ENCODE measurements at regions not wholly inside any gene's neighbourhood (a gene's known extent, or its start where the extent isn't known, plus 50 kb on each side); places are given as distances from the start of the nearest gene placed in this dataset.

GRCh38 chr10:33993917-33994316 lies 659.5 kb upstream of the NRP1 start:
- Mint-ChIP-seq H3K9me3 (peaks cover 3 to 22% (median 12%) of the 10 kb centered on the region in 7 donors), H3K27me3 (ENCODE audit: low read depth in 3 of 3) (no peaks in the 10 kb centered on the region), H3K27ac (no peak overlapping the region), H3K36me3 (no peaks in the 10 kb centered on the region), H3K4me3 (no peak overlapping the region), H3K4me1 (no peaks in the 10 kb centered on the region)
- TF ChIP-seq CTCF (IDR thresholded peaks at IDR 0.05): no peak
- H3K79me2 ChIP-seq (ENCODE audit: insufficient read depth, low read length): no peaks in the 10 kb centered on the region
- H2AFZ ChIP-seq (ENCODE audit: insufficient read depth, low read depth, low read length, poor library complexity, severe bottlenecking): no peak overlapping the region
- intact Hi-C loops (cut with micrococcal nuclease): no loop called here
- H3K27ac ChIP-seq (ENCODE audit: low read depth in 1 of 2, low read length in 2 of 2): no peak overlapping the region
- H3K27me3 ChIP-seq (ENCODE audit: control insufficient read depth in 2 of 2, insufficient read depth in 2 of 2, low read length in 2 of 2): no peaks in the 10 kb centered on the region
- H3K9me3 ChIP-seq (replicated peaks in 1 of 2; ENCODE audit: control insufficient read depth in 1 of 2, insufficient read depth in 1 of 2, low read length in 2 of 2): no peaks in the 10 kb centered on the region
- H3K4me1 ChIP-seq (ENCODE audit: control insufficient read depth in 1 of 2, insufficient read depth in 2 of 2, low read length in 2 of 2): no peaks in the 10 kb centered on the region
- H3K36me3 ChIP-seq (replicated peaks in 1 of 2; ENCODE audit: control insufficient read depth in 1 of 2, insufficient read depth in 2 of 2, low read length in 2 of 2): no peaks in the 10 kb centered on the region
- H4K20me1 ChIP-seq (ENCODE audit: insufficient read depth, low read length): no peaks in the 10 kb centered on the region
- no peak overlapping the region for H3K9ac ChIP-seq (ENCODE audit: insufficient read depth, low read length, poor library complexity, severe bottlenecking)
- no peak for DNase-seq
- 83% methylated on average over 1 of the region's 5 CpGs for WGBS (ENCODE audit: insufficient coverage)
- H3K4me3 ChIP-seq (replicated peaks in 1 of 3; ENCODE audit: low read depth in 2 of 3, low read length in 3 of 3): no peak overlapping the region
- H3K4me2 ChIP-seq (replicated peaks; ENCODE audit: extremely low read depth, low read length, poor library complexity, severe bottlenecking): no peak overlapping the region

- H3K4me3 Mint-ChIP-seq: no peak overlapping the region
- peaks cover 2 to 15% (median 7%) of the 10 kb centered on the region in 7 donors for H3K9me3 Mint-ChIP-seq
- Histone ChIP-seq H3K36me3 (replicated peaks in 1 of 2; ENCODE audit: control insufficient read depth in 1 of 2, insufficient read depth in 2 of 2, low read length in 2 of 2) (no peaks in the 10 kb centered on the region), H3K4me3 (replicated peaks in 1 of 3; ENCODE audit: low read depth in 2 of 3, low read length in 3 of 3) (no peak overlapping the region), H3K9ac (ENCODE audit: insufficient read depth, low read length, poor library complexity, severe bottlenecking) (no peak overlapping the region), H4K20me1 (ENCODE audit: insufficient read depth, low read length) (no peaks in the 10 kb centered on the region), H3K4me1 (ENCODE audit: control insufficient read depth in 1 of 2, insufficient read depth in 2 of 2, low read length in 2 of 2) (no peaks in the 10 kb centered on the region), H3K4me2 (replicated peaks; ENCODE audit: extremely low read depth, low read length, poor library complexity, severe bottlenecking) (no peak overlapping the region), H3K27me3 (ENCODE audit: control insufficient read depth in 2 of 2, insufficient read depth in 2 of 2, low read length in 2 of 2) (no peaks in the 10 kb centered on the region), H3K27ac (ENCODE audit: low read depth in 1 of 2, low read length in 2 of 2) (no peak overlapping the region), H3K79me2 (ENCODE audit: insufficient read depth, low read length) (no peaks in the 10 kb centered on the region), H2AFZ (ENCODE audit: insufficient read depth, low read depth, low read length, poor library complexity, severe bottlenecking) (no peak overlapping the region), H3K9me3 (replicated peaks in 1 of 2; ENCODE audit: control insufficient read depth in 1 of 2, insufficient read depth in 1 of 2, low read length in 2 of 2) (no peaks in the 10 kb centered on the region)
- no CpG with 5 or more reads among the region's 3 CpGs for WGBS (ENCODE audit: insufficient coverage)
- intact Hi-C loops (cut with micrococcal nuclease): no loop called here
- DNase-seq: no peak
- H3K27ac Mint-ChIP-seq: no peak overlapping the region
- H3K36me3 Mint-ChIP-seq: no peaks in the 10 kb centered on the region
- H3K27me3 Mint-ChIP-seq (ENCODE audit: low read depth in 3 of 3): no peaks in the 10 kb centered on the region
- no peak for TF ChIP-seq CTCF (IDR thresholded peaks at IDR 0.05)
- no peaks in the 10 kb centered on the region for H3K4me1 Mint-ChIP-seq
These were observed 657.5 kb upstream of the NRP1 start for GRCh38 chr10:33991924-33992323.

Data from CD14-positive monocyte (primary cell).